MM.1S (cell line): ENCODE measurements at regions not wholly inside any gene's neighbourhood (a gene's known extent, or its start where the extent isn't known, plus 50 kb on each side); places are given as distances from the start of the nearest gene placed in this dataset.
"Not testable (repeated sequence)": the region's sequence is repeated elsewhere in the genome, so short reads cannot be mapped to it uniquely, and the experiment has no call there.

Source experiments
- DNase-seq: peaks from one replicate; pipeline ENCODE4 v3.0.0-alpha.2; 2015
- H2AFZ ChIP-seq: fragments of 300-600 bp; sonication (generic); 2 replicates; pipeline ENCODE4 v1.6.0; 2016; ENCODE audit warnings: antibody characterized with exemption, low read length
- H3F3A ChIP-seq: fragments of 300-600 bp; sonication (generic); 2 replicates; pipeline ENCODE4 v1.6.1; 2016; ENCODE audit warnings: mild to moderate bottlenecking, antibody characterized with exemption, low read length, moderate library complexity, mixed read lengths; ENCODE audit not compliant: insufficient read depth
- H3K27ac ChIP-seq: fragments of 300-600 bp; sonication (generic); 2 replicates; pipeline ENCODE4 v1.5.1; 2016; ENCODE audit warnings: mild to moderate bottlenecking, low read length
- H3K27me3 ChIP-seq: fragments of 300-600 bp; sonication (generic); replicated peaks from 2 replicates; pipeline ENCODE4 v1.6.0; 2016; ENCODE audit warnings: low read length; ENCODE audit not compliant: insufficient read depth
- H3K36me3 ChIP-seq: fragments of 300-600 bp; sonication (generic); replicated peaks from 2 replicates; pipeline ENCODE4 v1.6.1; 2016; ENCODE audit warnings: mild to moderate bottlenecking, low read length, mixed read lengths; ENCODE audit not compliant: insufficient read depth
- H3K4me1 ChIP-seq: fragments of 300-600 bp; sonication (generic); 2 replicates; pipeline ENCODE4 v1.6.1; 2016; ENCODE audit warnings: low read length, mixed read lengths
- H3K4me2 ChIP-seq: fragments of 300-600 bp; sonication (generic); 2 replicates; pipeline ENCODE4 v1.6.0; 2016; ENCODE audit warnings: low read depth, low read length
- H3K4me3 ChIP-seq: fragments of 300-600 bp; sonication (generic); 2 replicates; pipeline ENCODE4 v1.5.1; 2016; ENCODE audit warnings: low read length, mixed read lengths
- H3K79me2 ChIP-seq: fragments of 300-600 bp; sonication (generic); 2 replicates; pipeline ENCODE4 v1.6.1; 2016; ENCODE audit warnings: mixed run types, low read length, mixed read lengths
- H3K9ac ChIP-seq: fragments of 300-600 bp; sonication (generic); 2 replicates; pipeline ENCODE4 v1.6.1; 2016; ENCODE audit warnings: low read length, mixed read lengths
- H3K9me2 ChIP-seq: fragments of 300-600 bp; sonication (generic); replicated peaks from 2 replicates; pipeline ENCODE4 v1.6.1; 2016; ENCODE audit warnings: mild to moderate bottlenecking, low read length, mixed read lengths; ENCODE audit not compliant: insufficient read depth
- H3K9me3 ChIP-seq: fragments of 300-600 bp; sonication (generic); replicated peaks from 2 replicates; pipeline ENCODE4 v1.6.1; 2016; ENCODE audit warnings: mild to moderate bottlenecking, low read length, mixed read lengths; ENCODE audit not compliant: insufficient read depth
- H4K20me1 ChIP-seq: fragments of 300-600 bp; sonication (generic); 2 replicates; pipeline ENCODE4 v1.6.1; 2016; ENCODE audit warnings: mild to moderate bottlenecking, low read length, moderate library complexity, mixed read lengths; ENCODE audit not compliant: insufficient read depth
- CTCF ChIP-seq: fragments of 300-600 bp; sonication (generic); IDR thresholded peaks from 2 replicates; pipeline ENCODE4 v1.5.1; 2016; ENCODE audit warnings: antibody characterized with exemption, low read length, mixed read lengths
- EZH2 ChIP-seq: fragments of 300-600 bp; sonication (generic); optimal IDR thresholded peaks from 2 replicates; pipeline ENCODE3; 2017; ENCODE audit warnings: low read depth, mild to moderate bottlenecking, antibody characterized with exemption, low read length, mixed read lengths
- EZH2phosphoT487 ChIP-seq: fragments of 300-600 bp; sonication (generic); IDR thresholded peaks from 2 replicates; pipeline ENCODE4 v1.6.1; 2018; ENCODE audit warnings: antibody characterized with exemption, low read length

GRCh38 chr20:56781108-56781739 is 152.1 kb downstream of the TFAP2C start:
- H3K4me1 ChIP-seq: no peaks in the 10 kb centered on the region
- no peaks in the 10 kb centered on the region for H4K20me1 ChIP-seq
- no peak for DNase-seq
- H3K36me3 ChIP-seq: no peaks in the 10 kb centered on the region
- no peaks in the 10 kb centered on the region for H3K27me3 ChIP-seq
- H3K27ac ChIP-seq: no peak overlapping the region
- H3K4me3 ChIP-seq: no peak overlapping the region
- H3K4me2 ChIP-seq: no peak overlapping the region
- no peaks in the 10 kb centered on the region for H3F3A ChIP-seq
- TF ChIP-seq CTCF: no peak
- TF ChIP-seq EZH2phosphoT487: no peak
- no peak for TF ChIP-seq EZH2
- H2AFZ ChIP-seq: no peak overlapping the region
- H3K9me2 ChIP-seq: no peaks in the 10 kb centered on the region
- H3K9me3 ChIP-seq: no peaks in the 10 kb centered on the region
- no peaks in the 10 kb centered on the region for H3K79me2 ChIP-seq
- H3K9ac ChIP-seq: no peak overlapping the region

- H3K27me3 ChIP-seq, H3K4me1 ChIP-seq, DNase-seq, H3K27ac ChIP-seq, H3K36me3 ChIP-seq, H3K9me3 ChIP-seq, H3K9me2 ChIP-seq, H4K20me1 ChIP-seq, H2AFZ ChIP-seq, H3K9ac ChIP-seq, H3K4me2 ChIP-seq, H3K4me3 ChIP-seq, H3K79me2 ChIP-seq, H3F3A ChIP-seq: not testable (repeated sequence)
These were observed 153.0 kb downstream of the TFAP2C start for GRCh38 chr20:56781987-56782560.

- not testable (repeated sequence) for H3F3A ChIP-seq, H4K20me1 ChIP-seq, H3K9ac ChIP-seq, H3K27ac ChIP-seq, H3K4me3 ChIP-seq, H3K4me2 ChIP-seq, H3K36me3 ChIP-seq, H3K9me2 ChIP-seq, DNase-seq, H3K9me3 ChIP-seq, H3K79me2 ChIP-seq, H3K27me3 ChIP-seq, H2AFZ ChIP-seq, H3K4me1 ChIP-seq
These were observed 153.7 kb downstream of the TFAP2C start for GRCh38 chr20:56782814-56783213.

- no peak overlapping the region for H3K4me3 ChIP-seq
- no peak overlapping the region for H3K27ac ChIP-seq
- H2AFZ ChIP-seq: no peak overlapping the region
- H3K27me3 ChIP-seq: no peaks in the 10 kb centered on the region
- no peaks in the 10 kb centered on the region for H4K20me1 ChIP-seq
- DNase-seq: no peak
- no peaks in the 10 kb centered on the region for H3K79me2 ChIP-seq
- H3K4me1 ChIP-seq: no peaks in the 10 kb centered on the region
- no peaks in the 10 kb centered on the region for H3K9me3 ChIP-seq
- no peak overlapping the region for H3K4me2 ChIP-seq
- H3K9ac ChIP-seq: no peak overlapping the region
- no peaks in the 10 kb centered on the region for H3F3A ChIP-seq
- no peak for TF ChIP-seq EZH2
- no peak for TF ChIP-seq EZH2phosphoT487
- TF ChIP-seq CTCF: no peak
- no peaks in the 10 kb centered on the region for H3K9me2 ChIP-seq
- no peaks in the 10 kb centered on the region for H3K36me3 ChIP-seq
These were observed 154.7 kb downstream of the TFAP2C start for GRCh38 chr20:56783826-56784225.
